ENCODE measurements at regions not wholly inside any gene's neighbourhood (a gene's known extent, or its start where the extent isn't known, plus 50 kb on each side); places are given as distances from the start of the nearest gene placed in this dataset.

DNA sequence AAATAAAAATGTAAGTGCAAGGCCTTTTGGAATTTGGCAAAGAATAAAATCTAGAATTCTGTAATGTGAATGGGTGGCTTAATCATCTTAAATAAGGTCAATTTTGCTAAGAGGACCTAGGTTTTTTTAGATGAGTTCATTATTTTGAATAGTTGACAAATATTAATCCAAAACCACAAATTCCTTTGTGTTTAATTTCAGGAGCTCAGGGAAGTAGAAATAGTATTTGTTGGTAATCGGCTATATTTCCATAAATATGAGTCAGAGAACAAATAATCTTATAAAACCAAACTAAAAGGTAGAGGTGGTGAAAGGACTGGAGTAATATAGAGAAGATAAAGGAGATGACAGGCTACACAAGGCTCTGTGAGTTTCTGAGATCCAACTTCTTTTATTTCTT is 190.4 kb upstream of the TLL1 start:
- TF ChIP-seq, protein P1, sequence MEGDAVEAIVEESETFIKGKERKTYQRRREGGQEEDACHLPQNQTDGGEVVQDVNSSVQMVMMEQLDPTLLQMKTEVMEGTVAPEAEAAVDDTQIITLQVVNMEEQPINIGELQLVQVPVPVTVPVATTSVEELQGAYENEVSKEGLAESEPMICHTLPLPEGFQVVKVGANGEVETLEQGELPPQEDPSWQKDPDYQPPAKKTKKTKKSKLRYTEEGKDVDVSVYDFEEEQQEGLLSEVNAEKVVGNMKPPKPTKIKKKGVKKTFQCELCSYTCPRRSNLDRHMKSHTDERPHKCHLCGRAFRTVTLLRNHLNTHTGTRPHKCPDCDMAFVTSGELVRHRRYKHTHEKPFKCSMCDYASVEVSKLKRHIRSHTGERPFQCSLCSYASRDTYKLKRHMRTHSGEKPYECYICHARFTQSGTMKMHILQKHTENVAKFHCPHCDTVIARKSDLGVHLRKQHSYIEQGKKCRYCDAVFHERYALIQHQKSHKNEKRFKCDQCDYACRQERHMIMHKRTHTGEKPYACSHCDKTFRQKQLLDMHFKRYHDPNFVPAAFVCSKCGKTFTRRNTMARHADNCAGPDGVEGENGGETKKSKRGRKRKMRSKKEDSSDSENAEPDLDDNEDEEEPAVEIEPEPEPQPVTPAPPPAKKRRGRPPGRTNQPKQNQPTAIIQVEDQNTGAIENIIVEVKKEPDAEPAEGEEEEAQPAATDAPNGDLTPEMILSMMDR (IDR thresholded peaks at IDR 0.05 in 2 of 3, conservative IDR thresholded peaks at IDR 0.05 in 1 of 3; ENCODE audit: borderline replicate concordance in 1 of 3, insufficient read depth in 1 of 3, low read depth in 2 of 3, low read length in 2 of 3): no peak
- no peak for TF ChIP-seq POLR2AphosphoS5 (IDR thresholded peaks at IDR 0.05; ENCODE audit: low read depth, low read length)
- no peak for TF ChIP-seq POLR2A (IDR thresholded peaks at IDR 0.05; ENCODE audit: borderline replicate concordance, extremely low read depth, insufficient read depth, insufficient read length)
- no peak for TF ChIP-seq EZH2 (IDR thresholded peaks at IDR 0.05)
- no peak for TF ChIP-seq EZH2phosphoT487 (IDR thresholded peaks at IDR 0.05; ENCODE audit: borderline replicate concordance)
